Liver (tissue), 3 donors: ENCODE measurements at regions not wholly inside any gene's neighbourhood (a gene's known extent, or its start where the extent isn't known, plus 50 kb on each side); places are given as distances from the start of the nearest gene placed in this dataset.

Experiments used
- CTCF ChIP-seq: fragments of 150-350 bp; IDR thresholded peaks from 2 replicates; pipeline ENCODE4 v1.5.1; 2017; ENCODE audit warnings: improper control_type of control experiment, low read depth, low read length; ENCODE audit not compliant: missing input control
- FOXA1 ChIP-seq: IDR thresholded peaks from 2 replicates; pipeline ENCODE4 v1.6.1; 2016; ENCODE audit warnings: antibody characterized with exemption
- HNF4A ChIP-seq, 2 donors: conservative IDR thresholded peaks; 2 replicates each; pipeline ENCODE4 v1.6.1; 2016; ENCODE audit warnings: antibody characterized with exemption in 2 of 2, mild to moderate bottlenecking in 2 of 2
- JUND ChIP-seq, 2 donors: IDR thresholded peaks; 2 replicates each; pipeline ENCODE4 v1.6.1; 2016; ENCODE audit warnings: antibody characterized with exemption in 2 of 2
- MAX ChIP-seq: IDR thresholded peaks from 2 replicates; pipeline ENCODE4 v1.6.1; 2016; ENCODE audit warnings: antibody characterized with exemption
- RAD21 ChIP-seq, 2 donors: IDR thresholded peaks; 2 replicates each; pipeline ENCODE4 v1.6.1; 2016; ENCODE audit warnings: antibody characterized with exemption in 2 of 2, mild to moderate bottlenecking in 2 of 2
- SP1 ChIP-seq: IDR thresholded peaks from 2 replicates; pipeline ENCODE4 v1.6.1; 2018; ENCODE audit warnings: antibody characterized with exemption, mild to moderate bottlenecking
- TF ChIP-seq, protein P1 (sequence below): IDR thresholded peaks from 2 replicates; pipeline ENCODE4 v1.6.1; 2016; ENCODE audit warnings: antibody characterized with exemption, mild to moderate bottlenecking
- donor health status: healthy.
- donor health status: healthy.

GRCh38 chr12:108418164-108418890 lies 79.2 kb upstream of the CMKLR1 start:
- TF ChIP-seq RAD21 (IDR thresholded peaks at IDR 0.05) (no peak), JUND (IDR thresholded peaks at IDR 0.05) (no peak), CTCF (no peak), HNF4A (conservative IDR thresholded peaks at IDR 0.05) (no peak), MAX (no peak), FOXA1 (no peak), SP1 (no peak)
- TF ChIP-seq, protein P1, sequence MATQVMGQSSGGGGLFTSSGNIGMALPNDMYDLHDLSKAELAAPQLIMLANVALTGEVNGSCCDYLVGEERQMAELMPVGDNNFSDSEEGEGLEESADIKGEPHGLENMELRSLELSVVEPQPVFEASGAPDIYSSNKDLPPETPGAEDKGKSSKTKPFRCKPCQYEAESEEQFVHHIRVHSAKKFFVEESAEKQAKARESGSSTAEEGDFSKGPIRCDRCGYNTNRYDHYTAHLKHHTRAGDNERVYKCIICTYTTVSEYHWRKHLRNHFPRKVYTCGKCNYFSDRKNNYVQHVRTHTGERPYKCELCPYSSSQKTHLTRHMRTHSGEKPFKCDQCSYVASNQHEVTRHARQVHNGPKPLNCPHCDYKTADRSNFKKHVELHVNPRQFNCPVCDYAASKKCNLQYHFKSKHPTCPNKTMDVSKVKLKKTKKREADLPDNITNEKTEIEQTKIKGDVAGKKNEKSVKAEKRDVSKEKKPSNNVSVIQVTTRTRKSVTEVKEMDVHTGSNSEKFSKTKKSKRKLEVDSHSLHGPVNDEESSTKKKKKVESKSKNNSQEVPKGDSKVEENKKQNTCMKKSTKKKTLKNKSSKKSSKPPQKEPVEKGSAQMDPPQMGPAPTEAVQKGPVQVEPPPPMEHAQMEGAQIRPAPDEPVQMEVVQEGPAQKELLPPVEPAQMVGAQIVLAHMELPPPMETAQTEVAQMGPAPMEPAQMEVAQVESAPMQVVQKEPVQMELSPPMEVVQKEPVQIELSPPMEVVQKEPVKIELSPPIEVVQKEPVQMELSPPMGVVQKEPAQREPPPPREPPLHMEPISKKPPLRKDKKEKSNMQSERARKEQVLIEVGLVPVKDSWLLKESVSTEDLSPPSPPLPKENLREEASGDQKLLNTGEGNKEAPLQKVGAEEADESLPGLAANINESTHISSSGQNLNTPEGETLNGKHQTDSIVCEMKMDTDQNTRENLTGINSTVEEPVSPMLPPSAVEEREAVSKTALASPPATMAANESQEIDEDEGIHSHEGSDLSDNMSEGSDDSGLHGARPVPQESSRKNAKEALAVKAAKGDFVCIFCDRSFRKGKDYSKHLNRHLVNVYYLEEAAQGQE = no peak
